ENCODE measurements at regions not wholly inside any gene's neighbourhood (a gene's known extent, or its start where the extent isn't known, plus 50 kb on each side); places are given as distances from the start of the nearest gene placed in this dataset.

DNA sequence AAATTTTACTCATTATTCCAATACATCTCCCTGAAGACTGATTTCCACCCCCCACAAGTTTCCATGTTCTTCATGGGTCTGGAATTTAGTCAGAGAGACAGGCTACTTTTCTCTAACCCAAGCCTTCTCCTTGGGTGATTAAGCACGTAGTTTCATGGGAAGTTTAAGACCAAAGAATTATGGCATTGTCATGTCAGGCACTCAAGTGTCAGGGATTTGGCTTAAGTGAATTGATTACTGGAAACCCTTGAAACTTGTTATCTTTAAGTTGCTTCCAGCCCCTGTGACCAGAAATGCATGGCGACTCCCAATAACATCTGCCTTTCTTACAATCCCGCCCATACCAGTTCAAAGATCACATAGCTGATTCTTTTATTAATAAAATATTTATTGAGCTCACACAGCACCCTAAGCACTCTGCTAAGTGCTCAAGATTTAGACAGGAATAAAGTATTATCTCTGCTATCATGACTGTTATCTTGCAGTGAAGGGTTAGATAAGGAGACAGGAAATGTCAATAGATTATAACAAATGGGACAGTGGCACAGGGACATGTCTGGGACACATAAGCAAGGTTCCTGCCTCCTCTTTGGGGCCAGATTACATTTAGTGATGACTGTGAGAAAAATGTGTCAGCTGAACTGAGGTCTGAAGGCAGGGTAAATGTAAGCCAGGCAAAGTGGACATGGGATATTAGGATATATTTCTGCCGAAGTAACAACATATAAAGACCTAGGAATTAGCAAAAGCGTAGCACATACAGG, 241.2 kb upstream of the TNC start:
- CTCF ChIA-PET = no interaction called here

GRCh38 chr9:115360122-115360521, 242.2 kb upstream of the TNC start:
- Histone ChIP-seq H3K36me3 (replicated peaks in 1 of 2; ENCODE audit: control insufficient read depth in 1 of 2, insufficient read depth in 2 of 2, low read length in 1 of 2) (no peaks in the 10 kb centered on the region), H3K9me3 (no peaks in the 10 kb centered on the region), H3K9ac (no peak overlapping the region), H3K27me3 (ENCODE audit: insufficient read depth) (no peaks in the 10 kb centered on the region), H3K79me2 (ENCODE audit: insufficient read depth) (no peaks in the 10 kb centered on the region), H3K4me1 (ENCODE audit: control insufficient read depth in 1 of 2, insufficient read depth in 2 of 2, low read depth in 1 of 2, low read length in 1 of 2) (peaks cover 2 to 4% of the 10 kb centered on the region in 2 experiments; a peak in 2 of 4 replicates), H3F3A (replicated peaks; ENCODE audit: insufficient read depth) (no peaks in the 10 kb centered on the region), H3K27ac (ENCODE audit: low read depth in 2 of 2, low read length in 1 of 2) (no peak overlapping the region), H3K9me2 (no peaks in the 10 kb centered on the region), H2AFZ (ENCODE audit: low read depth) (no peak overlapping the region), H3K4me3 (ENCODE audit: low read depth in 2 of 2, low read length in 1 of 2) (no peak overlapping the region), H3K4me2 (no peak overlapping the region), H4K20me1 (ENCODE audit: insufficient read depth) (no peaks in the 10 kb centered on the region)
- WGBS (ENCODE audit: low lambda C conversion rate) = 94% methylated on average over 5 of the region's 5 CpGs
- TF ChIP-seq RXRA (IDR thresholded peaks at IDR 0.05; ENCODE audit: borderline replicate concordance, low read depth) (no peak), TEAD4 (IDR thresholded peaks at IDR 0.05; ENCODE audit: borderline replicate concordance, insufficient read depth) (no peak), POLR2AphosphoS5 (IDR thresholded peaks at IDR 0.05; ENCODE audit: low read depth, low read length) (no peak), FOXM1 (IDR thresholded peaks at IDR 0.05; ENCODE audit: low read depth) (no peak), TAF1 (IDR thresholded peaks at IDR 0.05; ENCODE audit: borderline replicate concordance, low read depth, low read length) (no peak), GATA2 (CRISPR knock-in tag; IDR thresholded peaks at IDR 0.05) (no peak)
- POLR2A ChIA-PET = no interaction called here
- no peak for DNase-seq
- CTCF ChIA-PET = no interaction called here

More for the DNA sequence above, 241.2 kb upstream of the TNC start:
- Histone ChIP-seq H3K9me3 (no peaks in the 10 kb centered on the region), H3K27me3 (ENCODE audit: insufficient read depth) (no peaks in the 10 kb centered on the region), H3F3A (replicated peaks; ENCODE audit: insufficient read depth) (no peaks in the 10 kb centered on the region), H3K9ac (no peak overlapping the region), H3K4me3 (ENCODE audit: low read depth in 2 of 2, low read length in 1 of 2) (no peak overlapping the region), H3K4me1 (ENCODE audit: control insufficient read depth in 1 of 2, insufficient read depth in 2 of 2, low read depth in 1 of 2, low read length in 1 of 2) (peaks cover 2 to 4% of the 10 kb centered on the region in 2 experiments; a peak in 2 of 4 replicates), H3K79me2 (ENCODE audit: insufficient read depth) (no peaks in the 10 kb centered on the region), H2AFZ (ENCODE audit: low read depth) (no peak overlapping the region), H3K27ac (ENCODE audit: low read depth in 2 of 2, low read length in 1 of 2) (no peak overlapping the region), H3K9me2 (no peaks in the 10 kb centered on the region), H4K20me1 (ENCODE audit: insufficient read depth) (no peaks in the 10 kb centered on the region), H3K4me2 (no peak overlapping the region), H3K36me3 (replicated peaks in 1 of 2; ENCODE audit: control insufficient read depth in 1 of 2, insufficient read depth in 2 of 2, low read length in 1 of 2) (no peaks in the 10 kb centered on the region)
- 67% methylated on average over 5 of the region's 5 CpGs for WGBS (ENCODE audit: low lambda C conversion rate)
- TF ChIP-seq RCOR1 (IDR thresholded peaks at IDR 0.05; ENCODE audit: low read length) (peak; percentile 7; the same call in 1 of the 2 replicates), EP300 (IDR thresholded peaks at IDR 0.05; ENCODE audit: borderline replicate concordance in 1 of 2, low read depth in 1 of 2, low read length in 1 of 2) (peak in 1 of 2 experiments; percentile 12; a peak in 1 of 4 replicates), SMC3 (IDR thresholded peaks at IDR 0.05; ENCODE audit: low read depth, low read length) (no peak)
- no peak for DNase-seq
- POLR2A ChIA-PET = no interaction called here

- H4K20me1 ChIP-seq (ENCODE audit: insufficient read depth) = no peaks in the 10 kb centered on the region
- no peak overlapping the region for H3K4me2 ChIP-seq
- no peak overlapping the region for H3K9ac ChIP-seq
- no peaks in the 10 kb centered on the region for H3F3A ChIP-seq (replicated peaks; ENCODE audit: insufficient read depth)
- no peak for DNase-seq
- H3K9me3 ChIP-seq = no peaks in the 10 kb centered on the region
- H3K27ac ChIP-seq (ENCODE audit: low read depth in 2 of 2, low read length in 1 of 2) = no peak overlapping the region
- no peaks in the 10 kb centered on the region for H3K79me2 ChIP-seq (ENCODE audit: insufficient read depth)
- CTCF ChIA-PET = no interaction called here
- no peaks in the 10 kb centered on the region for H3K9me2 ChIP-seq
- peaks cover 2 to 15% of the 10 kb centered on the region in 2 experiments; a peak in 3 of 4 replicates for H3K4me1 ChIP-seq (ENCODE audit: control insufficient read depth in 1 of 2, insufficient read depth in 2 of 2, low read depth in 1 of 2, low read length in 1 of 2)
- no peaks in the 10 kb centered on the region for H3K36me3 ChIP-seq (replicated peaks in 1 of 2; ENCODE audit: control insufficient read depth in 1 of 2, insufficient read depth in 2 of 2, low read length in 1 of 2)
- WGBS (ENCODE audit: low lambda C conversion rate) = 50% methylated on average over 2 of the region's 2 CpGs
- POLR2A ChIA-PET = no interaction called here
- H3K27me3 ChIP-seq (ENCODE audit: insufficient read depth) = no peaks in the 10 kb centered on the region
- no peak overlapping the region for H3K4me3 ChIP-seq (ENCODE audit: low read depth in 2 of 2, low read length in 1 of 2)
- H2AFZ ChIP-seq (ENCODE audit: low read depth) = no peak overlapping the region
- no peak for TF ChIP-seq REST (IDR thresholded peaks at IDR 0.05; ENCODE audit: low read depth, low read length)
- no peak for TF ChIP-seq RAD21 (IDR thresholded peaks at IDR 0.05; ENCODE audit: low read length)
- TF ChIP-seq SIN3A (IDR thresholded peaks at IDR 0.05; ENCODE audit: borderline replicate concordance, low read depth, low read length) = no peak
- TF ChIP-seq, protein P1, sequence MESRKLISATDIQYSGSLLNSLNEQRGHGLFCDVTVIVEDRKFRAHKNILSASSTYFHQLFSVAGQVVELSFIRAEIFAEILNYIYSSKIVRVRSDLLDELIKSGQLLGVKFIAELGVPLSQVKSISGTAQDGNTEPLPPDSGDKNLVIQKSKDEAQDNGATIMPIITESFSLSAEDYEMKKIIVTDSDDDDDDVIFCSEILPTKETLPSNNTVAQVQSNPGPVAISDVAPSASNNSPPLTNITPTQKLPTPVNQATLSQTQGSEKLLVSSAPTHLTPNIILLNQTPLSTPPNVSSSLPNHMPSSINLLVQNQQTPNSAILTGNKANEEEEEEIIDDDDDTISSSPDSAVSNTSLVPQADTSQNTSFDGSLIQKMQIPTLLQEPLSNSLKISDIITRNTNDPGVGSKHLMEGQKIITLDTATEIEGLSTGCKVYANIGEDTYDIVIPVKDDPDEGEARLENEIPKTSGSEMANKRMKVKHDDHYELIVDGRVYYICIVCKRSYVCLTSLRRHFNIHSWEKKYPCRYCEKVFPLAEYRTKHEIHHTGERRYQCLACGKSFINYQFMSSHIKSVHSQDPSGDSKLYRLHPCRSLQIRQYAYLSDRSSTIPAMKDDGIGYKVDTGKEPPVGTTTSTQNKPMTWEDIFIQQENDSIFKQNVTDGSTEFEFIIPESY (IDR thresholded peaks at IDR 0.05; ENCODE audit: borderline replicate concordance, low read depth) = no peak
- TF ChIP-seq MXI1 (IDR thresholded peaks at IDR 0.05; ENCODE audit: low read depth, low read length) = no peak
- TF ChIP-seq GATA2 (CRISPR knock-in tag; IDR thresholded peaks at IDR 0.05) = no peak
- TF ChIP-seq TAF1 (IDR thresholded peaks at IDR 0.05; ENCODE audit: borderline replicate concordance, low read depth, low read length) = no peak
Measured at GRCh38 chr9:115362101-115362500, 244.1 kb upstream of the TNC start.

All from SK-N-SH (cell line).